ENCODE measurements at regions not wholly inside any gene's neighbourhood (a gene's known extent, or its start where the extent isn't known, plus 50 kb on each side); places are given as distances from the start of the nearest gene placed in this dataset.

- TF ChIP-seq, protein P1, sequence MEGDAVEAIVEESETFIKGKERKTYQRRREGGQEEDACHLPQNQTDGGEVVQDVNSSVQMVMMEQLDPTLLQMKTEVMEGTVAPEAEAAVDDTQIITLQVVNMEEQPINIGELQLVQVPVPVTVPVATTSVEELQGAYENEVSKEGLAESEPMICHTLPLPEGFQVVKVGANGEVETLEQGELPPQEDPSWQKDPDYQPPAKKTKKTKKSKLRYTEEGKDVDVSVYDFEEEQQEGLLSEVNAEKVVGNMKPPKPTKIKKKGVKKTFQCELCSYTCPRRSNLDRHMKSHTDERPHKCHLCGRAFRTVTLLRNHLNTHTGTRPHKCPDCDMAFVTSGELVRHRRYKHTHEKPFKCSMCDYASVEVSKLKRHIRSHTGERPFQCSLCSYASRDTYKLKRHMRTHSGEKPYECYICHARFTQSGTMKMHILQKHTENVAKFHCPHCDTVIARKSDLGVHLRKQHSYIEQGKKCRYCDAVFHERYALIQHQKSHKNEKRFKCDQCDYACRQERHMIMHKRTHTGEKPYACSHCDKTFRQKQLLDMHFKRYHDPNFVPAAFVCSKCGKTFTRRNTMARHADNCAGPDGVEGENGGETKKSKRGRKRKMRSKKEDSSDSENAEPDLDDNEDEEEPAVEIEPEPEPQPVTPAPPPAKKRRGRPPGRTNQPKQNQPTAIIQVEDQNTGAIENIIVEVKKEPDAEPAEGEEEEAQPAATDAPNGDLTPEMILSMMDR (tag by site-specific recombination; IDR thresholded peaks at IDR 0.05), result no peak
- TF ChIP-seq RBAK (tag by site-specific recombination; IDR thresholded peaks at IDR 0.05) (no peak), KLF1 (tag by site-specific recombination; IDR thresholded peaks at IDR 0.05) (no peak), ZNF354C (tag by site-specific recombination; IDR thresholded peaks at IDR 0.05; ENCODE audit: borderline replicate concordance, low read depth) (no peak)
Measured at GRCh38 chr7:149362696-149363095, 98.2 kb downstream of the ZNF777 start (continued).

DNA sequence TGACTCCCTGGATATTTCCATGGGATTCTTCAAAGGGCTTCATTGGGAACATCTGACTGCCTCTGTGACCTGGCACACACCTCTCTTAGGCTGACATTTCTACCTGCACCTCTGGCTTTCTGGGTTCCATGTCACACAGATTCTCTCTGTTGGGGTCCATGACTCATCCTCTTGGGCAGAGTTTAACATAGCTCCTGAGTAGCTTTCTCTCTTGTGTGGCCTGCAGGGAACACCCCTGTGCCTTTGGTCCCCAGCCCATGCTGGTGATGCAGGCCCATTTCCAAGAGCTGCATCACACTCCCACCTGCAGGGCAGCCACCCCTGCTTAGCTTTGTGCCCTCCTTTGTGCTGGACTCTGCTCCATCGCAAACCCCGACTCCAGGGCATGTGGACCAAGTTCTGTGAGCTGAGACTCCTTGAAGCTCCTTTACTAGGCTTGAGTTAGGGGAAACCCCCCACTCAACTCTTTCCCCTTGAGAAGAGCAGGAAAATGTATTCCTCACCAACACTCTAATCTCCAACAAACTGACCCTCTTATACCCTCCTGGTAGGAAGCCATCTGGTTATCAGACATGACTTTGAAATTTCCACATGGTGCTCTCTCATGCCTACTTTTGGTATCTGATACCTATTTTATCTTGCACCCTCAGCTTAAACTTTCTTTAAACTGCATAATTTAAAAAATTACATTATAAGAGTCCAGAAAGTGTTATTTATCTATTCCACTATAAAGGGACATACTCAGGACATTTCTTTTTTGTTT lies 93.3 kb downstream of the ZNF777 start:
- Histone ChIP-seq H3K4me3 (ENCODE audit: low read depth, low read length) (no peak overlapping the region), H3K27ac (ENCODE audit: extremely low read depth, low read depth, low read length) (no peak overlapping the region), H3K36me3 (ENCODE audit: control insufficient read depth in 2 of 2, insufficient read depth in 1 of 2, low read length in 2 of 2) (no peaks in the 10 kb centered on the region), H3K4me1 (ENCODE audit: control insufficient read depth, insufficient read depth, low read length) (no peaks in the 10 kb centered on the region), H3K9me3 (ENCODE audit: control insufficient read depth, insufficient read depth, low read depth, low read length) (no peaks in the 10 kb centered on the region)
- ChIA-PET POLR2A (no interaction called here), CTCF (interaction anchor here (1.2 kb wide), 1 partner anchor 11 kb away, joined by 3 read pairs; no protein-coding TSS in a partner anchor)
- TF ChIP-seq GLIS1 (tag by site-specific recombination; IDR thresholded peaks at IDR 0.05) (peak; percentile 32; the same call in 1 of the 2 replicates), ZIC2 (tag by site-specific recombination; IDR thresholded peaks at IDR 0.05) (peak; percentile 47; the same call in 1 of the 2 replicates), ZBTB21 (tag by site-specific recombination; IDR thresholded peaks at IDR 0.05) (no peak), ZNF404 (tag by site-specific recombination; IDR thresholded peaks at IDR 0.05) (no peak), ZSCAN5A (tag by site-specific recombination; IDR thresholded peaks at IDR 0.05) (no peak)

- ChIA-PET POLR2A (no interaction called here), CTCF (no interaction called here)
- TF ChIP-seq GLIS1 (tag by site-specific recombination; IDR thresholded peaks at IDR 0.05) (no peak), ZNF114 (tag by site-specific recombination; IDR thresholded peaks at IDR 0.05) (no peak), ZNF416 (tag by site-specific recombination; IDR thresholded peaks at IDR 0.05) (no peak), ZNF121 (tag by site-specific recombination; IDR thresholded peaks at IDR 0.05) (no peak), SP2 (tag by site-specific recombination; IDR thresholded peaks at IDR 0.05) (no peak), ZNF169 (tag by site-specific recombination; IDR thresholded peaks at IDR 0.05) (no peak)
- Histone ChIP-seq H3K27ac (ENCODE audit: extremely low read depth, low read depth, low read length) (no peak overlapping the region), H3K4me1 (ENCODE audit: control insufficient read depth, insufficient read depth, low read length) (no peaks in the 10 kb centered on the region), H3K4me3 (ENCODE audit: low read depth, low read length) (no peak overlapping the region), H3K9me3 (ENCODE audit: control insufficient read depth, insufficient read depth, low read depth, low read length) (no peaks in the 10 kb centered on the region), H3K36me3 (ENCODE audit: control insufficient read depth in 2 of 2, insufficient read depth in 1 of 2, low read length in 2 of 2) (no peaks in the 10 kb centered on the region)
Measured at GRCh38 chr7:149369497-149369896, 91.4 kb downstream of the ZNF777 start.

GRCh38 chr7:149370790-149371189 lies 90.1 kb downstream of the ZNF777 start:
- POLR2A ChIA-PET, result interaction anchor here (0.6 kb wide), 1 partner anchor 53 kb away, joined by 6 read pairs; no protein-coding TSS in a partner anchor
- no peak overlapping the region for H3K27ac ChIP-seq (ENCODE audit: extremely low read depth, low read depth, low read length)
- H3K4me3 ChIP-seq (ENCODE audit: low read depth, low read length), result no peak overlapping the region
- CTCF ChIA-PET, result no interaction called here
- no peaks in the 10 kb centered on the region for H3K4me1 ChIP-seq (ENCODE audit: control insufficient read depth, insufficient read depth, low read length)
- TF ChIP-seq FEZF1 (tag by site-specific recombination; IDR thresholded peaks at IDR 0.05), result no peak
- TF ChIP-seq ZNF639 (tag by site-specific recombination; IDR thresholded peaks at IDR 0.05), result no peak
- TF ChIP-seq, protein P2, sequence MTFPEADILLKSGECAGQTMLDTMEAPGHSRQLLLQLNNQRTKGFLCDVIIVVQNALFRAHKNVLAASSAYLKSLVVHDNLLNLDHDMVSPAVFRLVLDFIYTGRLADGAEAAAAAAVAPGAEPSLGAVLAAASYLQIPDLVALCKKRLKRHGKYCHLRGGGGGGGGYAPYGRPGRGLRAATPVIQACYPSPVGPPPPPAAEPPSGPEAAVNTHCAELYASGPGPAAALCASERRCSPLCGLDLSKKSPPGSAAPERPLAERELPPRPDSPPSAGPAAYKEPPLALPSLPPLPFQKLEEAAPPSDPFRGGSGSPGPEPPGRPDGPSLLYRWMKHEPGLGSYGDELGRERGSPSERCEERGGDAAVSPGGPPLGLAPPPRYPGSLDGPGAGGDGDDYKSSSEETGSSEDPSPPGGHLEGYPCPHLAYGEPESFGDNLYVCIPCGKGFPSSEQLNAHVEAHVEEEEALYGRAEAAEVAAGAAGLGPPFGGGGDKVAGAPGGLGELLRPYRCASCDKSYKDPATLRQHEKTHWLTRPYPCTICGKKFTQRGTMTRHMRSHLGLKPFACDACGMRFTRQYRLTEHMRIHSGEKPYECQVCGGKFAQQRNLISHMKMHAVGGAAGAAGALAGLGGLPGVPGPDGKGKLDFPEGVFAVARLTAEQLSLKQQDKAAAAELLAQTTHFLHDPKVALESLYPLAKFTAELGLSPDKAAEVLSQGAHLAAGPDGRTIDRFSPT (tag by site-specific recombination; IDR thresholded peaks at IDR 0.05), result no peak
- no peaks in the 10 kb centered on the region for H3K36me3 ChIP-seq (ENCODE audit: control insufficient read depth in 2 of 2, insufficient read depth in 1 of 2, low read length in 2 of 2)
- no peaks in the 10 kb centered on the region for H3K9me3 ChIP-seq (ENCODE audit: control insufficient read depth, insufficient read depth, low read depth, low read length)

All from HEK293 (cell line).